IMR-90 (cell line): ENCODE measurements at regions not wholly inside any gene's neighbourhood (a gene's known extent, or its start where the extent isn't known, plus 50 kb on each side); places are given as distances from the start of the nearest gene placed in this dataset.

Experiments used
- ATAC-seq: fragments of 200-7000 bp; cut with Tn5 transposase; 2 replicates; pipeline ENCODE4 v1.9.1; 2020; ENCODE audit warnings: low read depth, mild to moderate bottlenecking, moderate library complexity
- BruUV-seq: library from RNA; stranded (reverse); fragments of 400-500 nt; replicated peaks from 2 replicates; lab custom pipeline; 2021; lab: Mats Ljungman, UMichigan
- CTCF ChIA-PET: fragments of 300-600 bp; formaldehyde crosslinking; extraction: SDS; loops from one replicate; lab custom pipeline; 2021; ENCODE audit warnings: antibody characterized with exemption; lab: Yijun Ruan, JAX
- POLR2A ChIA-PET: fragments of 300-600 bp; sonication (Branson Sonifier 250); formaldehyde crosslinking; loops from one replicate; lab custom pipeline; 2022; ENCODE audit warnings: antibody characterized with exemption; ENCODE audit not compliant: unreplicated experiment; lab: Charles Lee
- DNase-seq: peaks from one replicate; pipeline ENCODE4 v3.0.0; 2013
- H2AFZ ChIP-seq: replicated peaks from 2 replicates; pipeline ENCODE3; 2013; ENCODE audit warnings: low read length, mild to moderate bottlenecking; ENCODE audit not compliant: poor library complexity
- H2AK5ac ChIP-seq: 2 replicates; pipeline ENCODE4 v1.6.1; 2013; ENCODE audit warnings: low read depth, low read length, inconsistent platforms
- H2AK9ac ChIP-seq: replicated peaks from 2 replicates; pipeline ENCODE3; 2013; ENCODE audit warnings: mild to moderate bottlenecking, low read depth, low read length, moderate library complexity; ENCODE audit not compliant: poor library complexity
- H2BK120ac ChIP-seq: 2 replicates; pipeline ENCODE4 v1.6.1; 2013; ENCODE audit warnings: low read depth, low read length, inconsistent platforms
- H2BK15ac ChIP-seq: 3 replicates; pipeline ENCODE4 v1.6.1; 2013; ENCODE audit warnings: low read depth, low read length, inconsistent platforms
- H2BK20ac ChIP-seq: 2 replicates; pipeline ENCODE4 v1.6.1; 2013; ENCODE audit warnings: low read depth, mild to moderate bottlenecking, inconsistent platforms, low read length, moderate library complexity
- H2BK5ac ChIP-seq: 2 replicates; pipeline ENCODE4 v1.6.1; 2013; ENCODE audit warnings: mild to moderate bottlenecking, low read depth, low read length, inconsistent platforms; ENCODE audit not compliant: poor library complexity, severe bottlenecking
- H3K14ac ChIP-seq: replicated peaks from 2 replicates; pipeline ENCODE4 v1.6.1; 2013; ENCODE audit warnings: low read depth, low read length, inconsistent platforms
- H3K18ac ChIP-seq: 2 replicates; pipeline ENCODE4 v1.6.1; 2013; ENCODE audit warnings: low read depth, low read length, control low read depth
- H3K23ac ChIP-seq: 2 replicates; pipeline ENCODE4 v1.6.1; 2013; ENCODE audit warnings: low read depth, low read length, inconsistent platforms
- H3K27ac ChIP-seq: 2 replicates; pipeline ENCODE4 v1.5.1; 2013; ENCODE audit warnings: mild to moderate bottlenecking, control low read depth, low read length; ENCODE audit not compliant: insufficient read depth
- H3K27me3 ChIP-seq: 2 replicates; pipeline ENCODE4 v1.6.1; 2013; ENCODE audit warnings: low read length; ENCODE audit not compliant: control insufficient read depth, insufficient read depth
- H3K36me3 ChIP-seq: 2 replicates; pipeline ENCODE4 v1.6.1; 2013; ENCODE audit warnings: low read length, mixed read lengths; ENCODE audit not compliant: control insufficient read depth, insufficient read depth
- H3K4ac ChIP-seq: 2 replicates; pipeline ENCODE4 v1.6.1; 2013; ENCODE audit warnings: low read depth, low read length, inconsistent platforms
- H3K4me1 ChIP-seq: 2 replicates; pipeline ENCODE4 v1.6.1; 2013; ENCODE audit warnings: low read length, mixed read lengths; ENCODE audit not compliant: control insufficient read depth, insufficient read depth
- H3K4me2 ChIP-seq: 2 replicates; pipeline ENCODE4 v1.6.1; 2013; ENCODE audit warnings: low read depth, mild to moderate bottlenecking, control low read depth, low read length, moderate library complexity
- H3K4me3 ChIP-seq: 2 replicates; pipeline ENCODE4 v1.5.1; 2013; ENCODE audit warnings: low read depth, mild to moderate bottlenecking, control low read depth, low read length, moderate library complexity; ENCODE audit not compliant: insufficient read depth
- H3K56ac ChIP-seq: 2 replicates; pipeline ENCODE4 v1.6.1; 2013; ENCODE audit warnings: low read length, inconsistent platforms; ENCODE audit not compliant: insufficient read depth; ENCODE audit errors: extremely low read depth
- H3K79me1 ChIP-seq, 2 experiments: 2 replicates each; pipeline ENCODE4 v1.6.1; 2013; ENCODE audit warnings: low read length in 2 of 2, inconsistent platforms in 1 of 2, low read depth in 1 of 2
- H3K9ac ChIP-seq: 2 replicates; pipeline ENCODE4 v1.6.1; 2013; ENCODE audit warnings: low read depth, low read length, control low read depth
- H3K9me1 ChIP-seq: 2 replicates; pipeline ENCODE4 v1.6.1; 2013; ENCODE audit warnings: low read length, inconsistent platforms; ENCODE audit not compliant: insufficient read depth
- H3K9me3 ChIP-seq: 2 replicates; pipeline ENCODE4 v1.6.1; 2013; ENCODE audit warnings: low read length; ENCODE audit not compliant: control insufficient read depth, insufficient read depth
- H4K20me1 ChIP-seq: 2 replicates; pipeline ENCODE4 v1.6.1; 2013; ENCODE audit warnings: low read length, inconsistent platforms; ENCODE audit not compliant: insufficient read depth
- H4K5ac ChIP-seq: 2 replicates; pipeline ENCODE4 v1.6.1; 2013; ENCODE audit warnings: mild to moderate bottlenecking, low read depth, low read length, control low read depth
- H4K8ac ChIP-seq, 2 experiments: 2 replicates each; pipeline ENCODE4 v1.6.1; 2013; ENCODE audit warnings: low read depth in 2 of 2, low read length in 2 of 2, control low read depth in 1 of 2, inconsistent platforms in 1 of 2
- H4K91ac ChIP-seq: 2 replicates; pipeline ENCODE4 v1.6.1; 2013; ENCODE audit warnings: low read depth, low read length, inconsistent platforms; ENCODE audit not compliant: insufficient read depth
- ELK1 ChIP-seq: fragments of 150-350 bp; IDR thresholded peaks from 2 replicates; pipeline ENCODE4 v1.6.1; 2016; ENCODE audit warnings: low read depth, mild to moderate bottlenecking, low read length, moderate library complexity, borderline replicate concordance
- MAZ ChIP-seq: IDR thresholded peaks from 2 replicates; pipeline ENCODE4 v1.6.1; 2012; ENCODE audit warnings: low read depth, mild to moderate bottlenecking, low read length, improper control_type of control experiment, moderate library complexity, borderline replicate concordance
- MXI1 ChIP-seq: IDR thresholded peaks from 2 replicates; pipeline ENCODE4 v1.6.1; 2012; ENCODE audit warnings: low read depth, mild to moderate bottlenecking, low read length, moderate library complexity, borderline replicate concordance
- NFE2L2 ChIP-seq: fragments of 150-350 bp; IDR thresholded peaks from 2 replicates; pipeline ENCODE4 v1.6.1; 2016; ENCODE audit warnings: low read depth, mild to moderate bottlenecking, low read length
- RCOR1 ChIP-seq: IDR thresholded peaks from 2 replicates; pipeline ENCODE4 v1.6.1; 2012; ENCODE audit warnings: mild to moderate bottlenecking, low read length, improper control_type of control experiment; ENCODE audit not compliant: insufficient replicate concordance
- SMC3 ChIP-seq: fragments of 150-350 bp; IDR thresholded peaks from 2 replicates; pipeline ENCODE4 v1.6.1; 2016; ENCODE audit warnings: low read depth, mild to moderate bottlenecking, antibody characterized with exemption, low read length, moderate library complexity
- dilution Hi-C: fragments of 300-500 bp; cut with HindIII; formaldehyde crosslinking; loops from one replicate; pipeline ENCODE4 v1.14.3; 2018; ENCODE audit warnings: low sequenced_read_pairs; ENCODE audit not compliant: unreplicated experiment
- in situ Hi-C: fragments of 300-500 bp; cut with MboI; formaldehyde crosslinking; loops from 3 replicates; pipeline ENCODE4 v1.14.3; 2019; ENCODE audit warnings: low sequenced_read_pairs, inconsistent platforms, mixed read lengths
- intact Hi-C: fragments of 100-400 bp; cut with micrococcal nuclease; formaldehyde crosslinking; loops from 2 replicates; pipeline ENCODE4 v1.10.0; 2022

- no TSS peak for BruUV-seq
- no peak overlapping the region for H2AK5ac ChIP-seq
- dilution Hi-C loops = no loop called here
These were observed 470.4 kb downstream of the TRHDE start for GRCh38 chr12:72742568-72742967.

More at GRCh38 chr12:72742568-72742967, 470.4 kb downstream of the TRHDE start:
- in situ Hi-C loops = no loop called here
- no peaks in the 10 kb centered on the region for H3K27me3 ChIP-seq
- no peaks in the 10 kb centered on the region for H4K20me1 ChIP-seq
- H3K9me3 ChIP-seq = 0 out of 2 replicates have a peak, but pooled peaks cover 2% of the 10 kb centered on the region
- H2BK15ac ChIP-seq = no peak overlapping the region
- no peak overlapping the region for H2BK120ac ChIP-seq
- H3K79me1 ChIP-seq = no peaks in the 10 kb centered on the region
- H3K4me1 ChIP-seq = no peaks in the 10 kb centered on the region
- H3K36me3 ChIP-seq = no peaks in the 10 kb centered on the region
- H3K4me2 ChIP-seq = no peak overlapping the region
- TF ChIP-seq MAZ (no peak), RCOR1 (no peak), ELK1 (no peak), SMC3 (no peak), NFE2L2 (no peak), MXI1 (no peak)
- H2BK5ac ChIP-seq = no peak overlapping the region
- no peak overlapping the region for H3K4me3 ChIP-seq
- H2AK9ac ChIP-seq = no peak overlapping the region
- H3K14ac ChIP-seq = no peak overlapping the region
- ATAC-seq = no peak
- H2AFZ ChIP-seq = no peak overlapping the region
- POLR2A ChIA-PET = no interaction called here
- no peak overlapping the region for H3K9ac ChIP-seq
- no peak overlapping the region for H3K23ac ChIP-seq
- H4K91ac ChIP-seq = no peak overlapping the region
- no peak overlapping the region for H4K5ac ChIP-seq
- H3K18ac ChIP-seq = no peak overlapping the region
- no peak overlapping the region for H3K56ac ChIP-seq
- H4K8ac ChIP-seq = no peak overlapping the region
- H3K4ac ChIP-seq = no peak overlapping the region
- intact Hi-C loops = no loop called here
- CTCF ChIA-PET = interaction anchor here (0.6 kb wide), 1 partner anchor 441 kb away, joined by 3 read pairs; no protein-coding TSS in a partner anchor
- no peak for DNase-seq
- no peak overlapping the region for H2BK20ac ChIP-seq
- no peaks in the 10 kb centered on the region for H3K9me1 ChIP-seq
- no peak overlapping the region for H3K27ac ChIP-seq
